Umbilical cord (tissue), 1 donor: ENCODE measurements at regions not wholly inside any gene's neighbourhood (a gene's known extent, or its start where the extent isn't known, plus 50 kb on each side); places are given as distances from the start of the nearest gene placed in this dataset.
A peak's percentile ranks its signal among the peaks of the same experiment; 100 is the strongest.
"Not testable (repeated sequence)": the region's sequence is repeated elsewhere in the genome, so short reads cannot be mapped to it uniquely, and the experiment has no call there.

Experiments
- DNase-seq: peaks from one replicate; pipeline ENCODE4 v3.0.0-alpha.2; 2015; ENCODE audit warnings: low spot score

- DNase-seq, result no peak
Measured at GRCh38 chr13:79626924-79627323, 146.0 kb downstream of the NDFIP2 start.

GRCh38 chr13:79625517-79625916 lies 144.6 kb downstream of the NDFIP2 start:
- no peak for DNase-seq

DNA sequence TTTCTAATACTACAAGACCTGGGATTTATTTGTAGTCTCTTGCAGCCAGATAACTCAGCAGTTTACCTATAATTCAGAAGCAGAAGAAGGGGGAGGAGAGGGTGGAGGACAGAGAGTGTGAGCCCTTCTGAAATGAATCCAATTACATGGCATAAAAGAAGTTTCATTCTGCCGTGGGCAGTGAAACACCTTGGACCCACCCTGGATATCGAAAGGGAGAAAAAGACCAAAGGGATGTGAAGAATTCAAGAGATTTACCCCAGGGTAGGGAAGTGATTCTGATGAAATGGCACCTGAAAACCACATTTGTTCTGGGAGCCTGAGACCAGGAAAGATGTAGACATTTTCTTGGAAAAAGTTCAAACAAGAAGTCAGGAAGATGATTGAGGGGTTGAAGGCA lies 140.9 kb downstream of the NDFIP2 start:
- no peak for DNase-seq

DNA sequence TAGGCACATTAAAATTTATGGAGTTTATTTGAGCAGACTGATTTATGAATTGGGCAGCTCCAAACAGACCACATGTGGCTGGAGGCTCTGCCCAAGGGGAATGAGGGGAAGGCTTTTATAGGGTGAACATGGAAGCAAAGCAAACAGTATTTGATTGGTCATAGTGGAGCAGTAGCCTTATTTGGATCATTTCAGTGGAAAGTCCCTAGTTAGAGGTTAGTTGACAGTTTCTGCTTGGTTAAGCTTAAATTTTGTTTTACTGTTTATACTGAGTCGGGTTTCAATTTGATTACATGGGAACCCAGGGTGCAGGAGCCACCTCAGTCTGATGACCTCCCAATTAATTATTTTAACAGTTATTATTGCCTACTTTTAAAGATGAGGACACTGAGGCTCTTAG lies 140.5 kb downstream of the NDFIP2 start:
- DNase-seq, result no peak

DNA sequence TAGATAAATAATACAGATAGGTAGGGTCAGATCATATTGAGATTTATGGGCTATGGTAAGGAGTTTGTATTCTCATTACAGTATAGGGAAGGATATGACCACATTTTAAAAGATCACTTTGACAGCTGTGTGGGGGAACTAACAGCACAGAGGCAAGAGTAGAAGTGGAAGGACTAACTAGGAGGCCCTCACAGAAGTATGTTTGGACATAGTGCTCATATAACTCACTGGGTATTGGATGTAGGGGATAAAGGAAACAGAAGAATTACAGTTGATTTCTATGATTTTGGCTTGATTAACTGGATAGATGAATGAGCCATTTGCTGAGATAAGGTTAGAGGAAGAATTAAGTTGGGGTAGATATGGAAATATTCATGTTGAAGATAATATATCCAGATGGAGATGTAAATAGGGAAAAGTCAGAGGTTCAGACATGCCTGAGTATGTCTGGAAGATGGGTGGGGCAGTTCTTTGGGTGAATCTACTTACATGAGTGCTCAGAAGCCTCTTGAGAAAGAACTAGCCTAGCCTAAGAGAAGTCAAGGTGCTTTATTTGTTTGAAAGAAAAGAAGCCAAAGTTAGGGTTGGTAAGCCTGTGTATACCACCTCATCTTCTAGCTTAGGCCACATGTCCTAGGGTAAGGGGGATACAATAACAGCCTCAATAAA lies 133.4 kb downstream of the NDFIP2 start:
- DNase-seq, result peak; percentile 18

GRCh38 chr13:79612604-79613003 lies 131.6 kb downstream of the NDFIP2 start:
- no peak for DNase-seq

DNA sequence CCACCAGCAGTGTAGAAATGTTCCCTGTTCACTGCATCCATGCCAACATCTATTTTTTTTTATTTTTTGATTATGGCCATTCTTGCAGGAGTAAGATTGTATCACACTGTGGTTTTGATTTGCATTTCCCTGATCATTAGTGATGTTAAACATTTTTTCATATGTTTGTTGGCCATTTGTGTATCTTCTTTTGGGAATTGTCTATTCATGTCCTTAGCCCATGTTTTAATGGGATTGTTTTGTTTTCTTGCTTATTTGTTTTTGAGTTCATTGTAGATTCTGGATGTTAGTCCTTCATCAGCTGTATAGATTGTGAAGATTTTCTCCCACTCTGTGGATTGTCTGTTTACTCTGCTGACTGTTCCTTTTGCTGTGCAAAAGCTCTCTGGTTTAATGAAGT lies 126.9 kb downstream of the NDFIP2 start:
- not testable (repeated sequence) for DNase-seq
